NCI-H446 treated with DMSO at 0.1 percent for 48 hours (cell line): ENCODE measurements at regions not wholly inside any gene's neighbourhood (a gene's known extent, or its start where the extent isn't known, plus 50 kb on each side); places are given as distances from the start of the nearest gene placed in this dataset.
A peak's percentile ranks its signal among the peaks of the same experiment; 100 is the strongest.

Source experiments
- DNase-seq: peaks from one replicate; lab custom pipeline; 2025; lab: John Stamatoyannopoulos, UW

DNA sequence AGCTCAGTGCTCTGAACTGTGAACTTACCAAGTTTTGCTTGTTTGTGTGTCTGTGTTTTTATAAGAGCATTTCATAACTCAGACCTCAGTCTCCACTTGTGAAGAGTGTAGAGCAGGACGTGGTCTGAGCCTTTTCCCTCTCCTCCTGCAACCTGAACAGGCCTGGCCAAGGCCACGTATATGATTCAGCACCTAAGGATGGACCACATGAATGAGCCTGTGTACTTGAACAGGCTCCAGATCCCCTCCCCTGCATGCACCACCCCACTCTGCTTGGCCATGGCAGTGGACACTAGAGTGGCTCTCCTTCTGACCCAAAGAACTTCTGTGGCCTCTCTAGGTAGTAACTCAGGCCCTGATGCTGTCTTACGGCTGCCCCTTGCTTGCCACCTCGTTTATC is 125.9 kb upstream of the FSTL4 start:
- DNase-seq: no peak

DNA sequence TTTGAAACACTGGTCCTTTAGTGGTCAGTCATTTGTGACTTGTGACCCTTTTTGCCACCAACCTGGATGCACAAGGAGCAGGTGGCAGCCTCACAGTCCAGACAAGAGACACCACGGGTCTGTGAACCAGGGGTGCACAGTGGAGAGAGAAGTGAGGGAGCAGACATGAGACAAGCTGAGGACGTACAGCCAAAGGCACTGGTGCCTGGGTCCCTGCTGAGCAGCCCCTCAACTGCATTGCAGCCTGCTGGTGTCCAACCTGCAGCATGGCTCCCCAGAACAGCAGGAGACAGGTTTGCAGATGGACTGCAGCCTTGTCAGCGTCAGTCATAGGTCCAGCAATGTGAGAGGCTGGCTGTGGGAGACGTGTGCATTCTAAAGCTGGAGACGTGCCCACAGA is 124.2 kb upstream of the FSTL4 start:
- DNase-seq: no peak

DNA sequence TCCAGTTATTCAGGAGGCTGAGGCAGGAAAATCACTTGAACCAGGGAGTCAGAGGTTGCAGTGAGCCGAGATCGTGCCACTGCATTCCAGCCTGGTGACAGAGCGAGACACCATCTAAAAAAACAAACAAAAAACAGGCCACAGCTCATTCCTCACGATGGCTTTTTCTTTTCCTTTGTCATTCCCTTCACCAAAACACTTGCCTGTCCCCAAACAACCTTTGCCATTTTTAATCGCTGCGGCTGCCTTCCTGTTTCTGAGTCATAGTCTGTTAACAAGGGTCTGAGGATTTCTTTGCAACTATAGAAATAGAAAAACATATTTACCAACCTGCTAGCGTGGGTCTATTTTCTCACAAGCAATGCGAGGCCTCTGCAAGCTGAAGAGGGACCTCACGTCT is 123.0 kb upstream of the FSTL4 start:
- no peak for DNase-seq

DNA sequence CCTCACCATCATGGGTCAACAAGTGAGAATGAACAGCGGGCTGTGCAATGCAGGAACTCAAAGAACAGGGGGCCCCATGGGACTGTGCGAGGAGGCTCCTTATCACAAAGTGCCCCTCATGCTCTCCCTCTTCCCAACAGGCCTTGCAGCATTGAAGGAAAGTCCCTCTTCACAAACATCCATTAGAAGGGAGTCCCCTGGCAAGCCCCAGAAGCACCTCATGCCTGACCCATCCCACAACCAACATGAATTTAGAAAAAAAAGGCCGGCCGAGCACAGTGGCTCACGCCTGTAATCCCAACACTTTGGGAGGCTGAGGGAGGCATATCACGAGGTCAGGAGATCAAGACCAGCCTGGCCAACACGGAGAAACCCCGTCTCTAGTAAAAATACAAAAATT is 122.6 kb upstream of the FSTL4 start:
- DNase-seq: no peak

DNA sequence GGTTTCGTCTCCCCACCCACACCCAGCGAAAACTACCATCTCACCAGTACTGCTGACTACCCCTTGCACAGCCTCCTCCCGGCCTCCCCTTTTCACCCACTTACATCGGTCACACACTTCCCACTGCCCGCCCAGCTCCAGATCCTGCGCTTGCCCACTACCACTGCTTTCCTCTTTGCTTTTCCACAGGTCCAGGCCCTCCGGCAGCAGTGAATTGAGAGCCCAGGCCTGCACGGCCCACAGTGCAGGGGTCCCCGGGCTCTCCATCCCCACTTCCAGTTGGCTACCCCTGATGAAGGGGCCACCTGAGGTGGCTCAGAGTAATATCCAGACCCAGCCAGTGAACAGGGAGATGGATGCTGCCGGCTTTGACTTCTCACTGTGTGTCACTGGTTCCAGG is 120.2 kb upstream of the FSTL4 start:
- no peak for DNase-seq

DNA sequence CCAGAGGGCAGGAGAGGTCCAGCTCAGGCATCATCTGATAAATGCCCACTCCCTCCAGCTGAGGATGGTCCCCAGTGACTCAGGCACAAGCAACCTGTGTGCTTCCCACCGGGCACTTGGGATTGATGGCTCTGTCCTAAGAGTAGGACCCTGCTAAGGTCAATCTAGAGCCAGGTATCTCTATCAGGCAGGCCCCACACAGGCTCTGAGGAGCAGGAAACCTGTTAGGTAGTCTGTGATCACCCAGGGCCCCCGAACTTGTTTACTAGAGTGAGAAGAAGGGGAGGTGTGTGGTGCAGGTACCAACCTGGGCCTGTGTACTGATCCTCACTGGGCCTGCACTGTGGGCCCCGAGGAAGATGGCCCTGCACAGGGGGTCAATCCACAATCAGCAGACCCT is 119.6 kb upstream of the FSTL4 start:
- DNase-seq: no peak

DNA sequence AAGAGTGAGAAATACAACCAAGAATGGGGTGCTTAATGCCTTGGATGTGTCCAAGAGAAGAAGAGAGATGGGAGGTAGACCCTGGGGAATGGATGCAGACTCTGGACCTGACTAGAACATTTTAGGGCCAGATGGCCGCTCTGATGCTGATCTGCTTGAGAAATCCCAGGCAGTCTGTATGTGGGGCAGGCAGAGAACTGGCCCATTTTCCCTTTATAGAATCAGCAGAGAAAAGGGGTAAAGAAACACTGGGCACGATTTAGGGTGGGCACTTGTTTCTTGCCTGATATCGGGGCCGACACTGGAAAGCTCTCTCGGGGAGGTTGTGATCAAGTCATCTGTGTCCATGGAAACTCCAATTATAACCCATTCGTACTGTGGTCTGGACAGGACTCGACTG is 118.5 kb upstream of the FSTL4 start:
- no peak for DNase-seq

DNA sequence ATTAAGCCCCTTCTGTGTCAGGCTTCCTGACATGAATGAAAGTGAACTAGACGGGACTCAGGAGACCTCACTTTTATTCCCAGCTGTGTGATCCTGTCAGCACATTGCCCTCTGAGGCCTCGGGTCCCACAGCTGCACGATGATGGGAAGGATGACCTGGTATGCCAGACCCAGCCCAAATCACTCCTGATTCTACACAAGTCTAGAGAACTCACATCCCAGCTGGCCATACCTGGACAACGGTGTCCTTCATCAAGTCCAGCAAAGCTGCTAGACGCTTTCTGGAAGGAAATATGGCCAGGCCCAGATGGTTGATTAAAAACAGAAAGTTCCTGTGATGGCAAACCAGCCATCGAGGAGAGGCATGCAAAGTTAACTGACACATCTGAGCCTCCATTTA is 118.0 kb upstream of the FSTL4 start:
- DNase-seq: no peak

DNA sequence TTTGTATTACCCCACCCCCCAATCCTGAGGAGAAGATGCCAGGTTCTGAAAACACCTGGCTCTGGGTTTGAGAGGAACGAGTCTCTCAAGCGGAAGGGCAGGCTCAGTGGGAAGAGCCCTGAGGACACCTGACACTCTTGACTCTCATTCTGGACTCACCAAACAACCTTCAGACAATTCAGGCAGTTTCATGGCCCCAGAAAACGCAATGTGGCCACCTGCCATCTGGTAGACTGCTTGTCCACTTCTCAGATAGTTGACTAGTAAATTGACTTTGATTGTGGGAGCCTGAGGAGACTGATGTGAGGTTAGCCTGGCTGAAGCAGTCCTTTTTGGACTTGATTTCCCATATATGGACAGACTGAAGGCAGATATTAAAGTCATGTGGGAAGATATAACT is 117.5 kb upstream of the FSTL4 start:
- DNase-seq: no peak

DNA sequence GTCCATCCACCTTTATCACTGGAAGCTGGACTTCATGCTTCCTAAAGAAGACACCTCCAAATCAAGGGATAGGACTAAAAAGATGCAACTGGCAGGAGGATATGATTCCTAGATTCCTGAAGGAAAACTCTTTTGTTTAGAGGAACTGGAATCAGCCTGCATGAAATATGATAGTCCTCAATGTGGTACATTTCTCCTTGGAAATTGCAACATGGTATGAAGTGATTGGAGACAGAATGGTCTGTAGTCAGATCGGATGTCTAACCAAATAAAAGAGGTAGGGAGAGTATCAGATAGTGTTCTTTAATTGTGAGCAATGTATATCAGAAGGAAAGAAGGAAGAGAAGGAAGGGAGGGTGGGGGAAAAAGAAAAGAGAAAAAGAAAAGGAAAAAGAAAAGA is 116.1 kb upstream of the FSTL4 start:
- no peak for DNase-seq

DNA sequence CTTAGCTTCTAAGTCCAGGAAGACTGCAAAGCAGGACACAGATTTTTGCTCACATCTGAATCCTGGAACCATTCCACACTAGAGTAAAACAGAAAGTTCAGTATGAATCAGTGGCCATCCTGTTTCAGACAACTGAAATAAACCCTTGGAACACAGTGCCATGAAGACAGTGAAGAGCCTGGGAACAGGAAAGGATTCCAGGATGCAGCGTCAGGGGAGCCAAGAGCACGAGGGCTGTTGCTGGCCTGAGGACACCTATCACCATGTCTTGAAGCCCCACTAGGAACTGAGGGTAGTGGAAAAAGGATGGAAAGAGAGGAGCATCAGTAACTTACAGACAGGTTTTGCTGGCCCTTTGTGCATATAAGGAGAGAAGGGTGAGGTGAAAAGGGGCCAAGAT is 115.3 kb upstream of the FSTL4 start:
- no peak for DNase-seq

DNA sequence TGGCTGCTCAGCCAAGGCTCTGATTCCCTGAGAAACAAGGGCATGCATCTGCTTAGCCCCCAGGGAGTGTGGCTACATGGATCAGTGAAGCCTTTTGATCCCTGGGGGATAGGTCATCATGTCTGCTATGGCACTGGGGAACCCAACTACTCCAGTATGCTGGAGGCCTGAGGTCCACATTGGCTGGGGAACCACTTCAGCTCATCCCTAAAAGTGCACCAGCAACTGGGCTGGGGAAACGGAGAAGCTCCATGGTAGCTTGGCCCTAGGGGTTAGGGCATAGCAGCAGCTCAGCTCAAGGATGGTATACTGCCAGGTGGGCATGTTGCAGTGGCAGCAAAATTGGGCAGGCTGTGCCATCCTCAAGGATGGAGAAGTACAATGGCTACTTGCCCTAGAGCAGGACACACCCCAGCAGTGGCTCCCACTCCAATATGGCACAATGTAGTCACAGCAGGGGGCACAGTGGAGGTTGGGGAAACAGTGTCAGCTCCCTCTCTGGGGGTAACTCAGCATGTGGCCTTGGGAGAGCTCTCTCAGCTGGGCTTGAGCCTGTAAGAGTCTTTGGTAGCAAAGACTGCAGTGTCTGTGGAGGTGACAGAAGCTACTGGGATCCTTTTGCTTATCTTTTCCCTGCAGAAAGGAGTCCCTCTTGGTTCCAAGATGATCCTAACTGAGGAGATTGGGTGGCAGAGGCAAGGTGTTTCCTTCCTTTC is 111.5 kb upstream of the FSTL4 start:
- DNase-seq: no peak

DNA sequence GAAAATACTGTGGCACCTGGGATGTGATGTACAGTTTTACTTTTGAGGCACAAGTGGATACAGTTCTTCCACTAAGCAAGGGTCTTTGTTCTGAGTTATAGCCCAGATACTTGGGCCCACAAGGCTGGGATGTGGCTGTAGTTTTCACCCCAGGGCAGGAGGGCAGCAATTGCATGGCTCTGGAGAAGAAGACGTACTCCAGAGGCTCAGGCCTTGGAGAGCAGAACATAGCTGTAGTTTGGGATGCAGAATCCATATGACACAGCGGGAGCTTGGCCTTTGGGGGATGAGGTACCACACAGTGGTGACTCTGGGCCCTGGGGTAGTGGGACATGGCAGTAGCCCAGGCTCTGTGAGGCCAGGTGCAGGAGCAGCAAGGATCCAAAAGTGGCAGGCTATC is 110.8 kb upstream of the FSTL4 start:
- no peak for DNase-seq

DNA sequence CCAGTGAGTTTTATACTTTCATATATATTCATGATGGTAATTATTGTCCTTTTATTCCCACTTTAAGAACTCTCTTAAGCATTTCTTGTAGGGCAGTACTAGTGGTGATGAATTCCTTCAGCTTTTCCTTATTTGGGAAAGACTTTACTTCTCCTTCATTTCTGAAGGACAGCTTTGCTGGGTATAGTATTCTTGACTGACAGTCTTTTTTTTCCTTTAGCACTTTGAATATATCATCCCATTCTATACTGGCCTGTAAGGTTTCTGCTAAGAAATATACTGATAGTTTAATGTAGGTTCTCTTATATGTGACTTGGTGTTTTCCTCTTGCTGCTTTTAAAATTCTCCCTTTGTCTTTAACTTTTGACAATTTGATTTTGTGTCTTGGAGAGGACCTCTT is 109.0 kb upstream of the FSTL4 start:
- no peak for DNase-seq

DNA sequence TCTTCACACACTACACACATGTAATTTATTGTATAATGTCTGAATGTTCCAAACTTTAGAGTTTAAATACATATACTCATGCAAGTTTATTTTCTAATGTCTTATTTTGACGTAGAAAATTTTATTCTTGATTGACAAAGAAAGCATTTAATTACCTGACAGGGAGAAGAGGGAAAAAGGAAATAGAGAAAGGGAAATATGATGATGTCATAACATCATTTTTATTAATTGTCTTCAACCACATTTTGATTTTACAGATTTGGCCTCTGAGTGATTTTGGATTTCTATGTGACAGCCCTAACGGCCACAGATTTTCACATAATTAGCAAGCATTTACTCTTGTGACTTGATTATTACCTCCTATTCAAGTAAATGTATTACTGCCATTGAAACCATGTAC is 106.1 kb upstream of the FSTL4 start:
- no peak for DNase-seq

DNA sequence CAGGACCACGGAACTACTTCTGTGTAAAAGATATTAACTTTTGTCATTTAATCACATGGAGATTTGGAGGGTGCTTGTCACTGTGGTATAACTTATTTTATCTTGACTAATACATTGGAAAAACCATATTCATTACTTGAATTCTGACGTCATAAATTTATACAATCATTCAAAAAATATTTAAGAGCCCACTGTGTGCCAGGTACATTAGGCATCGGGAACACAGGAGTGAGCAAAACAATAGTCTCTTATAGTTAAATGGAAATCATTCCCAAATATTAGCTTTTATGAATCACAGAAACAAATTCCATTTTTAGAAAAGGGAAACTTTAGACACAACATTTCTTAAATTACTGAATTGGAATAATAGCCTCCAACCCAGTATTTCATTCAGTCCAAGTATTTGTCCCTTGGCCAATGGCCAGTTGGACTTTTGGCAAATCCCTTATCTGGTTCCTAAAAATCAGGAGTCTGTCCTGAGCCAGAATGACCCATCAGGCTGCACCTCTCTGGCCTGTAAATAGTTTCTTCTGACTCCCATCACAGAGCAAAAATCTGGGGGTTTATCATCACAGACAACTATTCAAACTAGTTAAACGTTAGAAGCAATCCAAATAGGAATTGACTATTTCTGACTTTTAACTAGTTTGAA is 104.3 kb upstream of the FSTL4 start:
- no peak for DNase-seq

DNA sequence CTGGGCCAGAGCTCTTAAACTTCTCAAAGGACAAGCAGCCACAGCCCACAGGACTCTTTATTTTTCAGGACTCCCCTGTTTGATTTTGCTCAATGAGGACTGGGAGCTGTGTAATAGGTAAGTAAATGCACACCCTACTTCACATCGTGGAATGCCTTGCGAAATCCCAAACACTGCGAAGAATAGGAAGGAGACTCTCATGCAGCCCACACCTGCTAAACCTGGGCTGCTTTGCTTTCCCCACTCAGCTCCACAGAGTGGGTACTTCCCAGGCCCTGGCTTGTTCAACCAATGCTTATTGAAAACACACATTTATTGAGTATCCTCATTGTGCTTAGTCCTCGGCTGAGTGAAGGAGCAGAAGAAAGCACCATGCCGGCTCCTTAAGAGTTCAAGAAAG is 103.3 kb upstream of the FSTL4 start:
- no peak for DNase-seq

DNA sequence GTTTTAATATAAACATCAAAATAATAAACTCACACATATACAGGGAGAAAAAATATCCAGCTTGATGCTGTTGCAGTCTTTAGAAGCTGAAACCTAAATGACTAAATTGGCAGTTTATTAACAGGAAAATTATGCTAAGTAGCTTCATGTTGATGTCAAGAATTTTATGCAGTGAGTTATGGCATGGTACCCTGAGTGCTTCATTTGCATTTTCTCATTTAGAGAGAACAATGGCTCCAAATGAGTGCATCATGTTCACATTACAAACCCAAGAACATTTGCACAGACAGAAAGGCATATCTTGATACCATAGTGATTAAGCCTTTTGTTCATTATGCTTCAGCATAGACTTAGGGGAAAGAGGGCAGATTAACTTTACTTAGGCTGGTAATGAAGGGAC is 102.9 kb upstream of the FSTL4 start:
- DNase-seq: no peak

DNA sequence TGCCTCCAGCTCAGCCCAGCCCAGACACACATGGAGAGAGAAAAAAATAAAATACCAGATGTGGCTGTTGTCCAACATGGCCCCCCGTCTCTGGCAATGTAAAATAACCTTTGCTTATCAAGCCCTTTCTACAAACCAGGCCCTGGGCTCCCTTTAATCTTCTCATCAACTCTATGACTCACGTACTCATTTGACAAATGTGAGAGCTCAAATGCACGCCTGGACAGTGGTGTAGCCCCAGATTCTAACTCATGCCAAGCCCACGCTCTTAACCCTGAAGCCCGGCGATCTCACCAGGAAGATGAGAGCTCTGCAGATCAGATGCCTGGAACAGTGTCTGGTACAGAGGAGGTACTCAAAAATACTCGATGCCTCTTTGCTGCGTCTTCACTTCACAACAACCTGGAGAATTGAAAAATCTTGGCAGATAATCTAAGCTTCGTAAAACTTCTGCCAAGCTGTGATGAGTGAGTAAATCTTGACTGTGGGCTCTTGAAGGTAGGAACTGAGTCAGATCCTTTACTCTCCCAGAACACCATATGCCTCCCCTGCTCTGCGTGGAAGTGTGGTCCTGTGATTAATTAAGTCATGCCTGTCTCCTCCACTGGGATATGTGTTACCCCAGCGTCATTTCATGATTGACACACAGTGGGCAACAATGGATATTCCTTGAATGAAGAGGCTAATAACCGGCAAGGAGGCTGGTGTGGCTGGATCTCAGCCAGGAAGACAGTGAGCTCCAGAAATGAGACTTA is 102.0 kb upstream of the FSTL4 start:
- peak; percentile 52 for DNase-seq

DNA sequence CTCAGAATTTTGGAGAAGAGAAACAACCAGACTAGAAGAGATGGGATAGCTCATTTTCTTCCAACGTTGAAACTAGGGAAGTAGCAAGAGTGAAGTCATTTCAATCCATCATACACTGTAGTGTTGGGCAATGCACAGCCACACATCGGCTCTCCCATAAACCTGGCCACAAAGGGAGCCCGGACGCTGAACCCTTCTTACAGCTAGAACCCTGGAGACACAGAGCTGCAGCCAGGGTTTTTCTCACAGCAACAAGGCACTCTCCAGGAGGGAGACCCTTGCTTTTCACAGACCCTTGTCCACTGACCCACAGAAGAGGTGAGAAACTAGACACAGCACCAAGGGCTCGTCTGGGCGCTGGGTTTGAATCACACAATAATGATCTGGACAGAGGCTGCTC is 101.4 kb upstream of the FSTL4 start:
- no peak for DNase-seq

DNA sequence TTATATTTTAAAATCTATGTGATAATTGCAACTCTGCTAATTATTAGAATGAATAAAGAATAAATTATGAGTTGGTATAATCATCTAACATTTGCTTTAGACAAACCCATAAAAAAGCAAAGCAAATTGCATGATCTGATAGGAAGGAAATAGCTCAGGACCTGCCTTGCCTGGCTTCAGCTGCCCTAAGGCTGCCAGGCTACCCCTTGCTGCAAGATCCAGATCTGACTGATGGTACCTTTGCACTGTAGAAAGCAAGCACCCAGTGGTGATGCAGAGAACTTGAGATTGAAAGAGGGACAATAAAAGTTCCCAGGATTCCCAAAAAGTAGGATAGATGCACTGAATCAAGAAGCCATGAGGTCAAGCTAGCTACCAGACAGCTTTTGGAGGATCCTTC is 100.9 kb upstream of the FSTL4 start:
- DNase-seq: no peak

DNA sequence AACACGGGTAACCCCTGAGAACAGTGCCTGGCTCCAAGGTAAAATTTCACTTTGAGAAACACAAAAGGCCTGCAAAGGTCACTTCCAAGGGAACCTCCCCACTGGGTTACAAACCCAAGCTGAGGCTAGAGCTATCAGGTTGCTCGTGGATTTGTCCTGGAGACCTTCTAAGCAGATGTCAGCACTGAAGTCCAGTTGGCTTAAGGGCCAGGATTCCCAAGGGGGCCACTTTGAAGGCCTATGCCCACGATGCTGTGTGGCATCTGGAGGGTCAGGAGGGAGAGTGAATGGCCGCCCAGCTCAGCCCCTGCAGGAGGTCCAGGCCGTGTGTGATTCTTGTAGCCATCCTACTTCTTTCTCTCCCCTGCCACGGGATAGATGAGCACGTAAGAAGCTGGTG is 100.2 kb upstream of the FSTL4 start:
- no peak for DNase-seq

DNA sequence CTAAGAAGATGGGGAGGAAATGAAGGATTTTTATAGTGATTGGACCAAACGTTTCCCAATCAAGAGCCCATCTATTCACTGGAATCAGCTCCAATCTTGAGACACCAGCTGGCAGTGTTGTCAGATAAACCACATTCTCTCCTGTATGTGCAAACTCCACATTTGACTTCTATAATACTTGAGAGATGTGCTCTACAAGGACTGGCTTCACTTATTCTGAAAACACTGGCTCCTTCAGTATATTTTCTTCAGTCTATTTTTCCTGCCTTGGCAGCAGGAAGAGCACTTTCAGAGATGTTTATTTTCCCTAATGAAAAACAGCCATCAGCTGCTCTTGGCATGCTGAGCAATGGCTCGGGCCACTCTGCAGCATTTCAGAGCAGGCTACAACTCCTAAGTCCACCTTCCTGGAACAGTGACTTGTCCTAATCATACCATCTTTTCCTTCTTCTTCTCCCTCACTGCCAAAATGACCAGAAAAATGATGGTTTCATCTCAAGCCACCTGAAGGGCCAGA is 96.9 kb upstream of the FSTL4 start:
- no peak for DNase-seq
